WTC11 (cell line): ENCODE measurements at regions not wholly inside any gene's neighbourhood (a gene's known extent, or its start where the extent isn't known, plus 50 kb on each side); places are given as distances from the start of the nearest gene placed in this dataset.

Experiments
- ATF1 ChIP-seq: sonication (generic); formaldehyde crosslinking; IDR thresholded peaks from 2 replicates; pipeline ENCODE4 v1.8.1; 2023; ENCODE audit warnings: mild to moderate bottlenecking, moderate library complexity, missing genetic modification reagents
- CTCF ChIP-seq: fragments of 200-600 bp; IDR thresholded peaks from 2 replicates; pipeline ENCODE4 v1.8.0; 2022; ENCODE audit warnings: antibody characterized with exemption
- E2F1 ChIP-seq: sonication (generic); formaldehyde crosslinking; IDR thresholded peaks from 2 replicates; pipeline ENCODE4 v1.8.0; 2022; ENCODE audit warnings: mild to moderate bottlenecking, missing genetic modification reagents
- MYBL2 ChIP-seq: sonication (generic); formaldehyde crosslinking; IDR thresholded peaks from 2 replicates; pipeline ENCODE4 v1.8.1; 2023; ENCODE audit warnings: mild to moderate bottlenecking, moderate library complexity, missing genetic modification reagents
- SP1 ChIP-seq: sonication (generic); formaldehyde crosslinking; conservative IDR thresholded peaks from 2 replicates; pipeline ENCODE4 v1.8.1; 2022; ENCODE audit warnings: missing genetic modification reagents
- USF1 ChIP-seq: sonication (generic); formaldehyde crosslinking; IDR thresholded peaks from 2 replicates; pipeline ENCODE4 v1.8.0; 2022; ENCODE audit warnings: mild to moderate bottlenecking, missing genetic modification reagents
- USF2 ChIP-seq: sonication (generic); formaldehyde crosslinking; IDR thresholded peaks from 2 replicates; pipeline ENCODE4 v1.8.1; 2023; ENCODE audit warnings: mild to moderate bottlenecking, missing genetic modification reagents, moderate library complexity

- TF ChIP-seq USF1 (CRISPR knock-in tag) = no peak
- no peak for TF ChIP-seq CTCF
- TF ChIP-seq SP1 (CRISPR knock-in tag) = no peak
- no peak for TF ChIP-seq E2F1
- no peak for TF ChIP-seq USF2 (CRISPR knock-in tag)
- no peak for TF ChIP-seq MYBL2 (CRISPR knock-in tag)
- TF ChIP-seq ATF1 (CRISPR knock-in tag) = no peak
Measured at GRCh38 chr5:61767231-61768080, 435.4 kb downstream of the ZSWIM6 start.
